K562 (cell line): ENCODE measurements at regions not wholly inside any gene's neighbourhood (a gene's known extent, or its start where the extent isn't known, plus 50 kb on each side); places are given as distances from the start of the nearest gene placed in this dataset.
A peak's percentile ranks its signal among the peaks of the same experiment; 100 is the strongest.

Experiments
- ATF3 ChIP-seq, 2 experiments: fragments of 450-650 bp in 1 of 2; sonication (generic) in 1 of 2; formaldehyde crosslinking in 1 of 2; IDR thresholded peaks in 1 of 2; conservative IDR thresholded peaks in 1 of 2; 2 replicates each; pipeline versions ENCODE4 v1.6.1 to v1.8.1; 2016 to 2023; ENCODE audit warnings: mild to moderate bottlenecking in 2 of 2, moderate library complexity in 2 of 2, inconsistent platforms in 1 of 2, missing genetic modification reagents in 1 of 2
- BRD9 ChIP-seq: fragments of 450-650 bp; IDR thresholded peaks from 2 replicates; pipeline ENCODE4 v1.6.1; 2018; ENCODE audit warnings: low read depth; ENCODE audit not compliant: partially characterized antibody
- CXXC5 ChIP-seq: fragments of 250-450 bp; sonication (Bioruptor Pico); IDR thresholded peaks from 2 replicates; pipeline ENCODE4 v1.8.0; 2022; ENCODE audit warnings: inconsistent platforms, mild to moderate bottlenecking, moderate library complexity
- FOS ChIP-seq: IDR thresholded peaks from 3 replicates; pipeline ENCODE4 v1.6.1; 2011; ENCODE audit not compliant: insufficient read length; ENCODE audit errors: extremely low read depth
- KLF13 ChIP-seq: fragments of 450-650 bp; IDR thresholded peaks from 2 replicates; pipeline ENCODE4 v1.6.1; 2016; ENCODE audit warnings: missing genetic modification characterization, low read depth, mild to moderate bottlenecking, missing compliant biosample characterization, moderate library complexity, borderline replicate concordance
- MEF2D ChIP-seq: conservative IDR thresholded peaks from 2 replicates; pipeline ENCODE4 v1.6.1; 2016; ENCODE audit warnings: low read depth, missing genetic modification characterization, missing compliant biosample characterization
- PKNOX1 ChIP-seq: fragments of 450-650 bp; IDR thresholded peaks from 2 replicates; pipeline ENCODE4 v1.6.1; 2016
- PREB ChIP-seq: sonication (generic); formaldehyde crosslinking; IDR thresholded peaks from 2 replicates; pipeline ENCODE4 v1.8.1; 2023; ENCODE audit warnings: mild to moderate bottlenecking, missing genetic modification reagents
- SMARCA4 ChIP-seq: fragments of 450-650 bp; IDR thresholded peaks from 2 replicates; pipeline ENCODE4 v1.6.1; 2016
- SMARCA5 ChIP-seq: fragments of 450-650 bp; IDR thresholded peaks from 2 replicates; pipeline ENCODE4 v1.6.1; 2016
- SRF ChIP-seq, 2 experiments: fragments of 250-450, 450-650 bp in 1 of 2; sonication (Bioruptor Pico) in 1 of 2; sonication (generic) in 1 of 2; formaldehyde crosslinking; IDR thresholded peaks; 2 replicates each; pipeline versions ENCODE4 v1.5.0 to v1.5.1; 2020 to 2022; ENCODE audit warnings: mild to moderate bottlenecking in 1 of 2, missing genetic modification reagents in 1 of 2
- TEAD2 ChIP-seq: fragments of 450-650 bp; IDR thresholded peaks from 2 replicates; pipeline ENCODE4 v1.6.1; 2016; ENCODE audit warnings: missing genetic modification characterization, control low read depth, missing compliant biosample characterization
- TSC22D4 ChIP-seq: fragments of 450-650 bp; IDR thresholded peaks from 2 replicates; pipeline ENCODE4 v1.6.1; 2016; ENCODE audit warnings: missing genetic modification characterization, missing biosample characterization, control low read depth
- ZNF140 ChIP-seq: fragments of 250-450 bp; sonication (Bioruptor Pico); IDR thresholded peaks from 2 replicates; pipeline ENCODE4 v1.8.0; 2021; ENCODE audit warnings: moderate library complexity, mild to moderate bottlenecking, inconsistent platforms
- TF ChIP-seq, protein P1 (sequence below): sonication (generic); formaldehyde crosslinking; IDR thresholded peaks from 2 replicates; pipeline ENCODE4 v1.8.0; 2023; ENCODE audit warnings: missing genetic modification reagents, mild to moderate bottlenecking, borderline replicate concordance
- TF ChIP-seq, protein P2 (sequence below): fragments of 250-450 bp; sonication (Bioruptor Pico); IDR thresholded peaks from 2 replicates; pipeline ENCODE4 v1.8.0; 2022; ENCODE audit warnings: inconsistent platforms, mild to moderate bottlenecking, moderate library complexity, borderline replicate concordance
- TF ChIP-seq, protein P3 (sequence below): fragments of 250-450 bp; sonication (Bioruptor Pico); IDR thresholded peaks from 2 replicates; pipeline ENCODE4 v1.5.1; 2021; ENCODE audit warnings: mild to moderate bottlenecking

DNA sequence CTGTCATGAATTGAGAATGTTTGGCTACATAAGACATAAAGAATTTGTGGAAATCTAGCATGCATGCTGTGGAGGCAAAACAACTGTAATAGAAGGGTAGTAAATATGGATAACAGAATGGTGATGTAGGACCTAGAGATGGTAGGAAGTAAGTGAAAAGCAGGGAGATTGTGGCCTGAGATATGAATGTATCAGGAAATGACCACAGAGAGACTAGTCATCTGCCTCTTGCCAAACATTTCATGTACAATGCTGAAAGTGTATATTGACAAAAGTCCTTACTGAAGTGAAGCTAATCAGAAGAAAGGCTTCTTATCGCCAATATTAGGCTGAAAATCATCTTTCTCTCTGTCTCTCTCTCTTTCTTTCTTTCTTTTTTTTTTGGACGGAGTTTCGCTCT, 873.1 kb upstream of the CTNND2 start (continued):
- TF ChIP-seq, protein P1, sequence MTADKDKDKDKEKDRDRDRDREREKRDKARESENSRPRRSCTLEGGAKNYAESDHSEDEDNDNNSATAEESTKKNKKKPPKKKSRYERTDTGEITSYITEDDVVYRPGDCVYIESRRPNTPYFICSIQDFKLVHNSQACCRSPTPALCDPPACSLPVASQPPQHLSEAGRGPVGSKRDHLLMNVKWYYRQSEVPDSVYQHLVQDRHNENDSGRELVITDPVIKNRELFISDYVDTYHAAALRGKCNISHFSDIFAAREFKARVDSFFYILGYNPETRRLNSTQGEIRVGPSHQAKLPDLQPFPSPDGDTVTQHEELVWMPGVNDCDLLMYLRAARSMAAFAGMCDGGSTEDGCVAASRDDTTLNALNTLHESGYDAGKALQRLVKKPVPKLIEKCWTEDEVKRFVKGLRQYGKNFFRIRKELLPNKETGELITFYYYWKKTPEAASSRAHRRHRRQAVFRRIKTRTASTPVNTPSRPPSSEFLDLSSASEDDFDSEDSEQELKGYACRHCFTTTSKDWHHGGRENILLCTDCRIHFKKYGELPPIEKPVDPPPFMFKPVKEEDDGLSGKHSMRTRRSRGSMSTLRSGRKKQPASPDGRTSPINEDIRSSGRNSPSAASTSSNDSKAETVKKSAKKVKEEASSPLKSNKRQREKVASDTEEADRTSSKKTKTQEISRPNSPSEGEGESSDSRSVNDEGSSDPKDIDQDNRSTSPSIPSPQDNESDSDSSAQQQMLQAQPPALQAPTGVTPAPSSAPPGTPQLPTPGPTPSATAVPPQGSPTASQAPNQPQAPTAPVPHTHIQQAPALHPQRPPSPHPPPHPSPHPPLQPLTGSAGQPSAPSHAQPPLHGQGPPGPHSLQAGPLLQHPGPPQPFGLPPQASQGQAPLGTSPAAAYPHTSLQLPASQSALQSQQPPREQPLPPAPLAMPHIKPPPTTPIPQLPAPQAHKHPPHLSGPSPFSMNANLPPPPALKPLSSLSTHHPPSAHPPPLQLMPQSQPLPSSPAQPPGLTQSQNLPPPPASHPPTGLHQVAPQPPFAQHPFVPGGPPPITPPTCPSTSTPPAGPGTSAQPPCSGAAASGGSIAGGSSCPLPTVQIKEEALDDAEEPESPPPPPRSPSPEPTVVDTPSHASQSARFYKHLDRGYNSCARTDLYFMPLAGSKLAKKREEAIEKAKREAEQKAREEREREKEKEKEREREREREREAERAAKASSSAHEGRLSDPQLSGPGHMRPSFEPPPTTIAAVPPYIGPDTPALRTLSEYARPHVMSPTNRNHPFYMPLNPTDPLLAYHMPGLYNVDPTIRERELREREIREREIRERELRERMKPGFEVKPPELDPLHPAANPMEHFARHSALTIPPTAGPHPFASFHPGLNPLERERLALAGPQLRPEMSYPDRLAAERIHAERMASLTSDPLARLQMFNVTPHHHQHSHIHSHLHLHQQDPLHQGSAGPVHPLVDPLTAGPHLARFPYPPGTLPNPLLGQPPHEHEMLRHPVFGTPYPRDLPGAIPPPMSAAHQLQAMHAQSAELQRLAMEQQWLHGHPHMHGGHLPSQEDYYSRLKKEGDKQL (CRISPR knock-in tag) = no peak
- TF ChIP-seq, protein P2, sequence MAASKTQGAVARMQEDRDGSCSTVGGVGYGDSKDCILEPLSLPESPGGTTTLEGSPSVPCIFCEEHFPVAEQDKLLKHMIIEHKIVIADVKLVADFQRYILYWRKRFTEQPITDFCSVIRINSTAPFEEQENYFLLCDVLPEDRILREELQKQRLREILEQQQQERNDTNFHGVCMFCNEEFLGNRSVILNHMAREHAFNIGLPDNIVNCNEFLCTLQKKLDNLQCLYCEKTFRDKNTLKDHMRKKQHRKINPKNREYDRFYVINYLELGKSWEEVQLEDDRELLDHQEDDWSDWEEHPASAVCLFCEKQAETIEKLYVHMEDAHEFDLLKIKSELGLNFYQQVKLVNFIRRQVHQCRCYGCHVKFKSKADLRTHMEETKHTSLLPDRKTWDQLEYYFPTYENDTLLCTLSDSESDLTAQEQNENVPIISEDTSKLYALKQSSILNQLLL = no peak
- no peak for TF ChIP-seq CXXC5 (CRISPR knock-in tag)
- TF ChIP-seq SRF (CRISPR knock-in tag; IDR thresholded peaks at IDR 0.05) = no peak
- TF ChIP-seq TEAD2 = no peak
- no peak for TF ChIP-seq TSC22D4 (tag)
- no peak for TF ChIP-seq BRD9
- TF ChIP-seq ZNF140 = no peak
- TF ChIP-seq FOS = no peak
- TF ChIP-seq PREB (CRISPR knock-in tag) = no peak
- 0 out of 2 replicates have a peak, but pooled peaks have one; percentile 21 for TF ChIP-seq SMARCA4
- no peak for TF ChIP-seq MEF2D (tag)
- TF ChIP-seq, protein P3, sequence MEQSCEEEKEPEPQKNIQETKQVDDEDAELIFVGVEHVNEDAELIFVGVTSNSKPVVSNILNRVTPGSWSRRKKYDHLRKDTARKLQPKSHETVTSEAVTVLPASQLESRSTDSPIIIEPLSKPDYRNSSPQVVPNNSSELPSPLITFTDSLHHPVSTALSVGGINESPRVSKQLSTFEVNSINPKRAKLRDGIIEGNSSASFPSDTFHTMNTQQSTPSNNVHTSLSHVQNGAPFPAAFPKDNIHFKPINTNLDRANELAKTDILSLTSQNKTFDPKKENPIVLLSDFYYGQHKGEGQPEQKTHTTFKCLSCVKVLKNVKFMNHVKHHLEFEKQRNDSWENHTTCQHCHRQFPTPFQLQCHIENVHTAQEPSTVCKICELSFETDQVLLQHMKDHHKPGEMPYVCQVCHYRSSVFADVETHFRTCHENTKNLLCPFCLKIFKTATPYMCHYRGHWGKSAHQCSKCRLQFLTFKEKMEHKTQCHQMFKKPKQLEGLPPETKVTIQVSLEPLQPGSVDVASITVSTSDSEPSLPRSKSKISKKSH (CRISPR knock-in tag) = no peak
- TF ChIP-seq PKNOX1 = no peak
- peak; percentile 59 for TF ChIP-seq ATF3 (IDR thresholded peaks at IDR 0.05)
- no peak for TF ChIP-seq ATF3 (CRISPR knock-in tag; conservative IDR thresholded peaks at IDR 0.05)
- TF ChIP-seq SMARCA5 = no peak
- TF ChIP-seq KLF13 (tag) = no peak
